ENCODE measurements at regions not wholly inside any gene's neighbourhood (a gene's known extent, or its start where the extent isn't known, plus 50 kb on each side); places are given as distances from the start of the nearest gene placed in this dataset.

DNA sequence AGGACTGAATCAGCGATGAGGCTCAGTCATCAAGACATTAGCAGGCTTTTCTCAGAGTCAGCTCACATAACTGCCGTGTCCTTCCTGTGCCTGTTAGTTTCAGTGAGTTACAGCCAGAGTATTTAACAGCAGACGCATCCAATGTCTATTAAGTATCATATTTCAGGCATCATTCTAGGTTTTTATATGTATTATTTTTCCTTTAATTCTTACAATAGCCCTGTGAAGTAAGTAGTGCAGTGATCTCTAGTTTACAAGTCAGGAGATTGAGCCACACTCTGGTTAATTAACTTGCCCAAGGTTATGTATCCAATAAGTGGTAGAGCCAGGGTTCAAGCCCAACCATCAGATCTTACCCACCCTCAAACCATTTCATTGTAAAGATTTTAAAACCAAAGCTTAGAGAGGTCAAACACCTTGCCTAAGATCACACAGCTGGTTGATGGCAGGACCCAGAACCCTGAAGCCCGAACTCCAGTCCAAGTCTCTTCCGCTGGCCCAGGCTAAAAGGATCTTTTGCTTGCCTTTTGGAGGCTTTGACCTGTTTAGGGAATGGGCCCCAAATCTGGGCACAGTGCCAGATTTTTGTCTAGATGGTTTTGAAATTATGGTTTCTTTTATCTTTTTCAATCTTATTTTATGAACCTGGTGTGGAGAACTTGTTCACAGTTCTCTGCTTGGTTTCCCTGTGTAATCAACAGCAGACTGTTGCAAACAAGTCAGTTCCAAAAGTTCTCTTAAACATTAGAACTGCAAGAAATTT, 261.2 kb upstream of the CLINT1 start:
- no peak for DNase-seq (ENCODE audit: low spot score)

GRCh38 chr5:158117467-158118160, 258.7 kb upstream of the CLINT1 start:
- no peak for DNase-seq (ENCODE audit: low spot score)

GRCh38 chr5:158116965-158117364, 258.0 kb upstream of the CLINT1 start:
- DNase-seq (ENCODE audit: low spot score), result no peak

- DNase-seq (ENCODE audit: low spot score), result no peak
Measured at GRCh38 chr5:158115468-158115867, 256.5 kb upstream of the CLINT1 start.

DNA sequence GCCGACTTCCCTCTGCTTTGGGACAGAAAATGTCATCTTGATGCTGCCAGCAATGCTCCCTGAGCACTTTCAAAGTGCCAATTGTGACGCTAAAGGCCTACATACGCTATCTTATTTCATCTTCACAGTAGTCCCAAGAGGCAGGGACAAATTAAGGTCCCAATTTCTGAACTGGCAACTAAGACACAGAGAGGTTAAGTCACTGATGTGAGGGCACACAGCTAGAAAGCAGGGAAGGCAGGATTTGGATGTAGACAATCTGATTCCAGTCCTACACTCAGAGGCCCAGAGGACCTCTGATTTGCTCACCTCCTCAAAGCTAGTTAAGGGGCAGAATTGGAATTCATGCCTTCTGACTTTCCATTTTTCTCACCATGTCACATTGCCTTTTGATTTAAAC, 249.2 kb upstream of the CLINT1 start:
- no peak for DNase-seq (ENCODE audit: low spot score)

GRCh38 chr5:158100373-158100888, 241.5 kb upstream of the CLINT1 start:
- no peak for DNase-seq (ENCODE audit: low spot score)

GRCh38 chr5:158099571-158100105, 240.7 kb upstream of the CLINT1 start:
- no peak for DNase-seq (ENCODE audit: low spot score)

DNA sequence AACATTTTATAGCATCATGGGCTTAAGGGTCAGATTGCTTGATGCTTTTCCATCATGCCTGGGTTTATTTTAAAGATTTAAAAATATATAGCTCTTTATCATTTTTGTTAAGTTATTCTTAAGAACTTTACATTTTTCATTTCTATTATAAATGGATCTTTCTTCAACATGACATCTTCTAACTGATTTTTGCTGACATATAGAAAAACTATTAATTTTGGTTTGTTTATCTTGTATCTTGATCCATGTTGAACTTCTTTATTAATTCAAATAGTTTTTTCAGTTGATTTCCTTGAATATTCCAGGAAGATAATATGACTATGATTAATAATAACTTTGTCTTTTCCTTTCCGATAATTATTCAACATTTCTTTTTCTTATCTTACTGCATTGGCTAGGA, 237.9 kb upstream of the CLINT1 start:
- no peak for DNase-seq (ENCODE audit: low spot score)

- no peak for DNase-seq (ENCODE audit: low spot score)
Measured at GRCh38 chr5:158086856-158087255, 227.9 kb upstream of the CLINT1 start.

GRCh38 chr5:158084292-158084691, 225.3 kb upstream of the CLINT1 start:
- DNase-seq (ENCODE audit: low spot score), result no peak

- DNase-seq (ENCODE audit: low spot score), result no peak
Measured at GRCh38 chr5:158082696-158083287, 223.8 kb upstream of the CLINT1 start.

DNA sequence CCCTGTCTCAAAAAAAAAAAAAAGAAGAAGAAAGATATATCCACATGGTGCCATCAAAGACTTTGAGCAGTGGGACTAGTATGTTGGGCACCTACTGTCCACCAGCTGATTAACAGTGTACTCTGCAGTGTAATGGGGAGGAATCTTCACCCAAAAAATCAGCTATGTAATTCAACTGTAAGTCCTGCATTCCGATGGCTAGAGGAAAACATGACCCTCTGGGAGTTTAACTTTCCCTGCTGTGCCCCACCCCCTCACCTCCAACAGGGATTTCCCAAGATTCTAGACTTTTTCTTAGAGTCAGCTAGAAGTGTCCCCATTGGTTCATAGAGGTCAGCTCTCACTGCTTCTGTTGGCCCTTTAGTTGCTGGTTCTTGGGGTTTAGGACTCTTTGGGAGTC, 221.2 kb upstream of the CLINT1 start:
- no peak for DNase-seq (ENCODE audit: low spot score)

DNA sequence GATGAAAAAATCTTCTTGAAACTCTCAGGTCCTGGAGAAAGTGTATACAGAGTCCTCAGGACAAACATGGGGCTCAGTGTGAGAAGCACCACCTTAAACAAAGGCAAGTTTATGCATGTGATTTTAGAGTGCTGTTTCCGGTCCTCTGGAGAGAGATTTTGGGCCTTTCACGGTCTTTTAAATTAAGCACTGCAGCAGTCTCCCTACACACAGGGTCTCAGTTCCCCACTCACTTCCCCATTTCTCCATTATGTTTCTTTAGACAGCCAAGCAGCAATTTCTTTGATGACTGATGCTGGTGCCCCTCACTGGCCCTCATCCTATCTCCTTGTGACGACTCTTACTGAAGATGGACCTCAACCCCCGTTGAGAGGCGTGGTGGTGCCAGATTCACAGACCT, 220.2 kb upstream of the CLINT1 start:
- no peak for DNase-seq (ENCODE audit: low spot score)

DNA sequence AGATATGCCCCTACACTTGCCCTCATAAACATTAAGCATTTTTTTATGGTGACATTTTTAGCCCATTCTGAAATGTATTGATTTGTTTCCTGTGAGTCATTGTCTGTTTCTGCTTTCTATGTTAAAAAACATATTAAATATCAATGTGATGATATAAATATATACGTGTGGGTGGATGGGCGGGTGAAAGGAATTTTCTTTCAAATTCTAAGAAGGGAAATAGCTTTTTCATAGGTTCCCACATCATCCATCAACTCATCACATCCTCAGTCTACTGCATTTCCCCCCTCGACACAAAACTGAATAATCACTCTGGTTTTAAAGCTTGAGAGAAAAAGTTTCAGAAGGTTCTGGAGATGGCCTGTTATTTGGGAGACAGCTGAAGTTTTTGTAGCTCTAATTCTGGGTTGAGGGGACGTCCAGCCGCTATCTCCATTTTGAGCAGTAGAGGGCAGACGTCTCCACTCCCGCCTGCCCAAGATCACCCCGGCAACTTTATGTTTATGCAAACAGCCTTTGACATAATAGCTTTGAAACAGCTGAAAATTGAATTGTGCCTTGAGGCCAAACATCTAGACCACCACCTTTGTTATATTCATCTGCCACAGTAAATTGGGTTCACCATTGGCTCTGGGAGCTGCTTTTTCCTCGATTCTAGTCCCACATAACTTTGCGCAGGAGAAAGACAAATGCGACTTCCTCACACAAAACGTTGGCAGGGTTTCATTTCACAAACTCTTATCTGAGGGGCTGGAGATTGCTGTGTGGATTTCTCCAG, 216.2 kb upstream of the CLINT1 start:
- DNase-seq (ENCODE audit: low spot score), result peak; percentile 40

GRCh38 chr5:158074597-158074991, 215.6 kb upstream of the CLINT1 start:
- no peak for DNase-seq (ENCODE audit: low spot score)

- no peak for DNase-seq (ENCODE audit: low spot score)
Measured at GRCh38 chr5:158070859-158071258, 211.9 kb upstream of the CLINT1 start.

GRCh38 chr5:158069838-158070237, 210.9 kb upstream of the CLINT1 start:
- DNase-seq (ENCODE audit: low spot score), result no peak

GRCh38 chr5:158068964-158069363, 210.0 kb upstream of the CLINT1 start:
- DNase-seq (ENCODE audit: low spot score), result no peak

DNA sequence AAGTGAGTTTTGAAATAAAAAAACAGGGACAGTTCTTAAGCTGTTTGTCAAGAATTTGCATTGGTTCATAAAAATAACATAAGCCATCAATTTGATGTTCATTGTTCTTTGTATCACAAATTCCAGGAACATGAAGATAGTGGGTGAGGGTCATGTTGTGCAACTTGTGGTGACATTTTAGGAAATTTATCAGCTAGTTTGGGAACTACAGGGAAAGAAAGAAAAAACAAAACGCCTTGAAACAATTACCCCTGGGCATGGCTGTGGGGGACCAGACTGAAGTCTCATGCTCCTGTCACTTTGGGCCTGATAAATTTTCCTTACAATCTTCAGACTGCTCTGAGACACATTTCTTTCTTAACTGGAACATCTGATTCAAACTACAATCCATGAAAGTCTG, 207.1 kb upstream of the CLINT1 start:
- no peak for DNase-seq (ENCODE audit: low spot score)

- DNase-seq (ENCODE audit: low spot score), result no peak
Measured at GRCh38 chr5:158064334-158065123, 205.6 kb upstream of the CLINT1 start.

- no peak for DNase-seq (ENCODE audit: low spot score)
Measured at GRCh38 chr5:158063052-158063451, 204.1 kb upstream of the CLINT1 start.
